IMR-90 (cell line): ENCODE measurements at regions not wholly inside any gene's neighbourhood (a gene's known extent, or its start where the extent isn't known, plus 50 kb on each side); places are given as distances from the start of the nearest gene placed in this dataset.

ENCODE experiments used
- ATAC-seq: fragments of 200-7000 bp; cut with Tn5 transposase; 2 replicates; pipeline ENCODE4 v1.9.1; 2020; ENCODE audit warnings: low read depth, mild to moderate bottlenecking, moderate library complexity
- BruUV-seq: library from RNA; stranded (reverse); fragments of 400-500 nt; replicated peaks from 2 replicates; lab custom pipeline; 2021; lab: Mats Ljungman, UMichigan
- CTCF ChIA-PET: fragments of 300-600 bp; formaldehyde crosslinking; extraction: SDS; loops from one replicate; lab custom pipeline; 2021; ENCODE audit warnings: antibody characterized with exemption; lab: Yijun Ruan, JAX
- POLR2A ChIA-PET: fragments of 300-600 bp; sonication (Branson Sonifier 250); formaldehyde crosslinking; loops from one replicate; lab custom pipeline; 2022; ENCODE audit warnings: antibody characterized with exemption; ENCODE audit not compliant: unreplicated experiment; lab: Charles Lee
- DNase-seq: peaks from one replicate; pipeline ENCODE4 v3.0.0; 2013
- H2AFZ ChIP-seq: replicated peaks from 2 replicates; pipeline ENCODE3; 2013; ENCODE audit warnings: low read length, mild to moderate bottlenecking; ENCODE audit not compliant: poor library complexity
- H2AK5ac ChIP-seq: 2 replicates; pipeline ENCODE4 v1.6.1; 2013; ENCODE audit warnings: low read depth, low read length, inconsistent platforms
- H2AK9ac ChIP-seq: replicated peaks from 2 replicates; pipeline ENCODE3; 2013; ENCODE audit warnings: mild to moderate bottlenecking, low read depth, low read length, moderate library complexity; ENCODE audit not compliant: poor library complexity
- H2BK120ac ChIP-seq: 2 replicates; pipeline ENCODE4 v1.6.1; 2013; ENCODE audit warnings: low read depth, low read length, inconsistent platforms
- H2BK15ac ChIP-seq: 3 replicates; pipeline ENCODE4 v1.6.1; 2013; ENCODE audit warnings: low read depth, low read length, inconsistent platforms
- H2BK20ac ChIP-seq: 2 replicates; pipeline ENCODE4 v1.6.1; 2013; ENCODE audit warnings: low read depth, mild to moderate bottlenecking, inconsistent platforms, low read length, moderate library complexity
- H2BK5ac ChIP-seq: 2 replicates; pipeline ENCODE4 v1.6.1; 2013; ENCODE audit warnings: mild to moderate bottlenecking, low read depth, low read length, inconsistent platforms; ENCODE audit not compliant: poor library complexity, severe bottlenecking
- H3K14ac ChIP-seq: replicated peaks from 2 replicates; pipeline ENCODE4 v1.6.1; 2013; ENCODE audit warnings: low read depth, low read length, inconsistent platforms
- H3K18ac ChIP-seq: 2 replicates; pipeline ENCODE4 v1.6.1; 2013; ENCODE audit warnings: low read depth, low read length, control low read depth
- H3K23ac ChIP-seq: 2 replicates; pipeline ENCODE4 v1.6.1; 2013; ENCODE audit warnings: low read depth, low read length, inconsistent platforms
- H3K27ac ChIP-seq: 2 replicates; pipeline ENCODE4 v1.5.1; 2013; ENCODE audit warnings: mild to moderate bottlenecking, control low read depth, low read length; ENCODE audit not compliant: insufficient read depth
- H3K27me3 ChIP-seq: 2 replicates; pipeline ENCODE4 v1.6.1; 2013; ENCODE audit warnings: low read length; ENCODE audit not compliant: control insufficient read depth, insufficient read depth
- H3K36me3 ChIP-seq: 2 replicates; pipeline ENCODE4 v1.6.1; 2013; ENCODE audit warnings: low read length, mixed read lengths; ENCODE audit not compliant: control insufficient read depth, insufficient read depth
- H3K4ac ChIP-seq: 2 replicates; pipeline ENCODE4 v1.6.1; 2013; ENCODE audit warnings: low read depth, low read length, inconsistent platforms
- H3K4me1 ChIP-seq: 2 replicates; pipeline ENCODE4 v1.6.1; 2013; ENCODE audit warnings: low read length, mixed read lengths; ENCODE audit not compliant: control insufficient read depth, insufficient read depth
- H3K4me2 ChIP-seq: 2 replicates; pipeline ENCODE4 v1.6.1; 2013; ENCODE audit warnings: low read depth, mild to moderate bottlenecking, control low read depth, low read length, moderate library complexity
- H3K4me3 ChIP-seq: 2 replicates; pipeline ENCODE4 v1.5.1; 2013; ENCODE audit warnings: low read depth, mild to moderate bottlenecking, control low read depth, low read length, moderate library complexity; ENCODE audit not compliant: insufficient read depth
- H3K56ac ChIP-seq: 2 replicates; pipeline ENCODE4 v1.6.1; 2013; ENCODE audit warnings: low read length, inconsistent platforms; ENCODE audit not compliant: insufficient read depth; ENCODE audit errors: extremely low read depth
- H3K79me1 ChIP-seq, 2 experiments: 2 replicates each; pipeline ENCODE4 v1.6.1; 2013; ENCODE audit warnings: low read length in 2 of 2, inconsistent platforms in 1 of 2, low read depth in 1 of 2
- H3K9ac ChIP-seq: 2 replicates; pipeline ENCODE4 v1.6.1; 2013; ENCODE audit warnings: low read depth, low read length, control low read depth
- H3K9me1 ChIP-seq: 2 replicates; pipeline ENCODE4 v1.6.1; 2013; ENCODE audit warnings: low read length, inconsistent platforms; ENCODE audit not compliant: insufficient read depth
- H3K9me3 ChIP-seq: 2 replicates; pipeline ENCODE4 v1.6.1; 2013; ENCODE audit warnings: low read length; ENCODE audit not compliant: control insufficient read depth, insufficient read depth
- H4K20me1 ChIP-seq: 2 replicates; pipeline ENCODE4 v1.6.1; 2013; ENCODE audit warnings: low read length, inconsistent platforms; ENCODE audit not compliant: insufficient read depth
- H4K5ac ChIP-seq: 2 replicates; pipeline ENCODE4 v1.6.1; 2013; ENCODE audit warnings: mild to moderate bottlenecking, low read depth, low read length, control low read depth
- H4K8ac ChIP-seq, 2 experiments: 2 replicates each; pipeline ENCODE4 v1.6.1; 2013; ENCODE audit warnings: low read depth in 2 of 2, low read length in 2 of 2, control low read depth in 1 of 2, inconsistent platforms in 1 of 2
- H4K91ac ChIP-seq: 2 replicates; pipeline ENCODE4 v1.6.1; 2013; ENCODE audit warnings: low read depth, low read length, inconsistent platforms; ENCODE audit not compliant: insufficient read depth
- BHLHE40 ChIP-seq: fragments of 150-350 bp; IDR thresholded peaks from 2 replicates; pipeline ENCODE4 v1.6.1; 2016; ENCODE audit warnings: mild to moderate bottlenecking, low read depth, low read length
- CEBPB ChIP-seq: IDR thresholded peaks from 2 replicates; pipeline ENCODE4 v1.6.1; 2012; ENCODE audit warnings: low read depth, low read length, improper control_type of control experiment
- CHD1 ChIP-seq: IDR thresholded peaks from 2 replicates; pipeline ENCODE4 v1.6.1; 2012; ENCODE audit warnings: low read depth, low read length, improper control_type of control experiment
- ELK1 ChIP-seq: fragments of 150-350 bp; IDR thresholded peaks from 2 replicates; pipeline ENCODE4 v1.6.1; 2016; ENCODE audit warnings: low read depth, mild to moderate bottlenecking, low read length, moderate library complexity, borderline replicate concordance
- FOS ChIP-seq: fragments of 150-350 bp; IDR thresholded peaks from 2 replicates; pipeline ENCODE4 v1.6.1; 2016; ENCODE audit warnings: low read depth, low read length
- MAFK ChIP-seq: IDR thresholded peaks from 2 replicates; pipeline ENCODE4 v1.6.1; 2012; ENCODE audit warnings: low read depth, low read length, improper control_type of control experiment
- MAZ ChIP-seq: IDR thresholded peaks from 2 replicates; pipeline ENCODE4 v1.6.1; 2012; ENCODE audit warnings: low read depth, mild to moderate bottlenecking, low read length, improper control_type of control experiment, moderate library complexity, borderline replicate concordance
- MXI1 ChIP-seq: IDR thresholded peaks from 2 replicates; pipeline ENCODE4 v1.6.1; 2012; ENCODE audit warnings: low read depth, mild to moderate bottlenecking, low read length, moderate library complexity, borderline replicate concordance
- NFE2L2 ChIP-seq: fragments of 150-350 bp; IDR thresholded peaks from 2 replicates; pipeline ENCODE4 v1.6.1; 2016; ENCODE audit warnings: low read depth, mild to moderate bottlenecking, low read length
- RAD21 ChIP-seq: IDR thresholded peaks from 2 replicates; pipeline ENCODE4 v1.6.1; 2012; ENCODE audit warnings: low read length, improper control_type of control experiment
- RFX5 ChIP-seq: IDR thresholded peaks from 2 replicates; pipeline ENCODE4 v1.8.0; 2012; ENCODE audit warnings: low read depth, mild to moderate bottlenecking, low read length, moderate library complexity
- USF2 ChIP-seq: fragments of 150-350 bp; IDR thresholded peaks from 2 replicates; pipeline ENCODE4 v1.6.1; 2017; ENCODE audit warnings: mild to moderate bottlenecking, antibody characterized with exemption, low read length, low read depth
- WGBS, 2 experiments: methylation state at CpG; one replicate each; pipeline versions ENCODE4 v1.1.5 to v1.1.7; 2013; ENCODE audit warnings: missing lambda C conversion rate in 2 of 2; ENCODE audit not compliant: insufficient read length in 1 of 2; ENCODE audit errors: extremely low coverage in 2 of 2; 5-methylcytosine and 5-hydroxymethylcytosine counted together
- dilution Hi-C: fragments of 300-500 bp; cut with HindIII; formaldehyde crosslinking; loops from one replicate; pipeline ENCODE4 v1.14.3; 2018; ENCODE audit warnings: low sequenced_read_pairs; ENCODE audit not compliant: unreplicated experiment
- in situ Hi-C: fragments of 300-500 bp; cut with MboI; formaldehyde crosslinking; loops from 3 replicates; pipeline ENCODE4 v1.14.3; 2019; ENCODE audit warnings: low sequenced_read_pairs, inconsistent platforms, mixed read lengths
- intact Hi-C: fragments of 100-400 bp; cut with micrococcal nuclease; formaldehyde crosslinking; loops from 2 replicates; pipeline ENCODE4 v1.10.0; 2022

GRCh38 chr5:85951707-85952210, 666.0 kb upstream of the COX7C start:
- Histone ChIP-seq H3K56ac (no peak overlapping the region), H3K9me3 (peaks cover 8% of the 10 kb centered on the region), H2AFZ (no peak overlapping the region), H2BK15ac (no peak overlapping the region), H2BK120ac (no peak overlapping the region), H3K14ac (no peak overlapping the region), H3K4ac (no peak overlapping the region), H2BK20ac (no peak overlapping the region), H3K27ac (no peak overlapping the region), H2BK5ac (no peak overlapping the region), H4K91ac (no peak overlapping the region), H3K9me1 (no peaks in the 10 kb centered on the region), H4K20me1 (no peaks in the 10 kb centered on the region), H3K4me1 (no peaks in the 10 kb centered on the region), H3K79me1 (no peaks in the 10 kb centered on the region), H3K36me3 (no peaks in the 10 kb centered on the region), H3K4me2 (no peak overlapping the region), H2AK9ac (no peak overlapping the region), H3K18ac (no peak overlapping the region), H3K4me3 (no peak overlapping the region), H3K9ac (no peak overlapping the region), H2AK5ac (no peak overlapping the region), H4K5ac (no peak overlapping the region), H3K27me3 (no peaks in the 10 kb centered on the region), H3K23ac (no peak overlapping the region), H4K8ac (no peak overlapping the region)
- intact Hi-C loops = no loop called here
- dilution Hi-C loops = no loop called here
- no peak for ATAC-seq
- TF ChIP-seq NFE2L2 = no peak
- TF ChIP-seq CHD1 = no peak
- TF ChIP-seq ELK1 = no peak
- TF ChIP-seq MAFK = no peak
- no peak for TF ChIP-seq FOS
- TF ChIP-seq RAD21 = no peak
- no peak for TF ChIP-seq BHLHE40
- no peak for TF ChIP-seq MAZ
- no peak for TF ChIP-seq RFX5
- no peak for TF ChIP-seq MXI1
- TF ChIP-seq CEBPB = no peak
- TF ChIP-seq USF2 = no peak
- no peak for DNase-seq
- WGBS, 2 experiments = 0% methylated on average over 1 of the region's 3 CpGs; no CpG with 5 or more reads in 1 of the 2 experiments
- in situ Hi-C loops = no loop called here
- ChIA-PET CTCF (no interaction called here), POLR2A (no interaction called here)
- no TSS peak for BruUV-seq
